Kidney (tissue), 13 donors: ENCODE measurements at regions not wholly inside any gene's neighbourhood (a gene's known extent, or its start where the extent isn't known, plus 50 kb on each side); places are given as distances from the start of the nearest gene placed in this dataset.

Source experiments
- DNase-seq, 5 donors: peaks; one replicate each; pipeline ENCODE4 v3.0.0-alpha.2; 2013 to 2020
- FAIRE-seq: peaks from 2 replicates; lab custom pipeline; 2012; peaks lifted over from hg19 to GRCh38; lab: Jason Lieb, UNC
- H3K27ac ChIP-seq, 2 donors: one replicate each; pipeline ENCODE4 v1.7.0; 2013; ENCODE audit warnings: low read depth in 2 of 2, low read length in 2 of 2, inconsistent platforms in 1 of 2
- H3K27me3 ChIP-seq: one replicate; pipeline ENCODE4 v1.7.1; 2013; ENCODE audit warnings: low read length, inconsistent platforms; ENCODE audit not compliant: control insufficient read depth, insufficient read depth
- H3K36me3 ChIP-seq, 3 donors: one replicate each; pipeline versions ENCODE4 v1.7.0 to v1.7.1; 2013; ENCODE audit warnings: low read length in 3 of 3, control low read depth in 1 of 3, inconsistent platforms in 1 of 3; ENCODE audit not compliant: insufficient read depth in 3 of 3, control insufficient read depth in 2 of 3
- H3K4me1 ChIP-seq, 3 donors: one replicate each; pipeline versions ENCODE4 v1.7.0 to v1.7.1; 2013; ENCODE audit warnings: low read length in 3 of 3, inconsistent platforms in 1 of 3, low read depth in 1 of 3; ENCODE audit not compliant: control insufficient read depth in 2 of 3, insufficient read depth in 2 of 3
- H3K4me3 ChIP-seq, 3 donors: one replicate each; pipeline versions ENCODE4 v1.7.0 to v1.8.1; 2013; ENCODE audit warnings: low read length in 3 of 3, control low read depth in 1 of 3, inconsistent platforms in 1 of 3
- H3K9ac ChIP-seq, 3 donors: one replicate each; pipeline versions ENCODE4 v1.7.0 to v1.7.1; 2013; ENCODE audit warnings: low read length in 3 of 3, control low read depth in 1 of 3, inconsistent platforms in 1 of 3
- H3K9me3 ChIP-seq, 3 donors: one replicate each; pipeline versions ENCODE4 v1.7.0 to v1.7.1; 2013; ENCODE audit warnings: low read length in 3 of 3, control low read depth in 1 of 3, inconsistent platforms in 1 of 3; ENCODE audit not compliant: control insufficient read depth in 2 of 3, insufficient read depth in 1 of 3
- intact Hi-C: fragments of 100-400 bp; cut with DNase I; formaldehyde crosslinking; loops from one replicate; pipeline ENCODE4 v1.11.1; 2022
- TF ChIP-seq, protein P1 (sequence below): IDR thresholded peaks from 3 replicates; pipeline ENCODE4 v1.5.1; 2012; ENCODE audit warnings: mild to moderate bottlenecking, moderate library complexity, borderline replicate concordance; ENCODE audit not compliant: insufficient read depth; ENCODE audit errors: extremely low read depth
- donor health status: control.
- donor health status: control.
- donor health status: control.
- donor health status: control.
- donor health status: control.
- donor health status: DM: yes; HTN: yes; CAD: no.
- donor health status: Normal renal cell carcinoma (clear cell type).

DNA sequence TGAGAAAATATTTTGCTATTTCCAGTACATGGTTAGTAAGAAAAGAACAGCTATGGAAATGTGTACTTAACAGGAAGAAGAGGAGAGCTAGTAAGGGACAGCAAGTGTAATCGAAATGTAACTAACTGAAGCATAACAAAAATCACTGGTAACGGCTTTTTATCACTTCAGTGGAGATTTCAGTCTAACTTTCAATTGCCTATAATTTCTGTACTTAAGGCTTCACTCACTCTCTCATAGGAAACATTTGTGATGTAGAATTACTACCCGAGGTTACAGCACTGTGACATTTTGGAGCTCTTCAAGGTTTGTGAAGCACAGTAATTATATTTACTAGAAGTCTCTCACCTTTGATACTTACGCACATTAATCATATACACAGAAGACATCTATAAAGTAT is 1119.1 kb downstream of the AMY1C start:
- Histone ChIP-seq H3K4me3 (no peak overlapping the region), H3K36me3 (no peaks in the 10 kb centered on the region), H3K9me3 (no peaks in the 10 kb centered on the region), H3K9ac (no peak overlapping the region), H3K27ac (no peak overlapping the region), H3K4me1 (no peaks in the 10 kb centered on the region), H3K27me3 (no peaks in the 10 kb centered on the region)
- FAIRE-seq: no peak
- TF ChIP-seq, protein P1, sequence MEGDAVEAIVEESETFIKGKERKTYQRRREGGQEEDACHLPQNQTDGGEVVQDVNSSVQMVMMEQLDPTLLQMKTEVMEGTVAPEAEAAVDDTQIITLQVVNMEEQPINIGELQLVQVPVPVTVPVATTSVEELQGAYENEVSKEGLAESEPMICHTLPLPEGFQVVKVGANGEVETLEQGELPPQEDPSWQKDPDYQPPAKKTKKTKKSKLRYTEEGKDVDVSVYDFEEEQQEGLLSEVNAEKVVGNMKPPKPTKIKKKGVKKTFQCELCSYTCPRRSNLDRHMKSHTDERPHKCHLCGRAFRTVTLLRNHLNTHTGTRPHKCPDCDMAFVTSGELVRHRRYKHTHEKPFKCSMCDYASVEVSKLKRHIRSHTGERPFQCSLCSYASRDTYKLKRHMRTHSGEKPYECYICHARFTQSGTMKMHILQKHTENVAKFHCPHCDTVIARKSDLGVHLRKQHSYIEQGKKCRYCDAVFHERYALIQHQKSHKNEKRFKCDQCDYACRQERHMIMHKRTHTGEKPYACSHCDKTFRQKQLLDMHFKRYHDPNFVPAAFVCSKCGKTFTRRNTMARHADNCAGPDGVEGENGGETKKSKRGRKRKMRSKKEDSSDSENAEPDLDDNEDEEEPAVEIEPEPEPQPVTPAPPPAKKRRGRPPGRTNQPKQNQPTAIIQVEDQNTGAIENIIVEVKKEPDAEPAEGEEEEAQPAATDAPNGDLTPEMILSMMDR: no peak
- peak in 2 of 5 donors; percentile 16 to 19 for DNase-seq
- intact Hi-C loops: no loop called here

DNA sequence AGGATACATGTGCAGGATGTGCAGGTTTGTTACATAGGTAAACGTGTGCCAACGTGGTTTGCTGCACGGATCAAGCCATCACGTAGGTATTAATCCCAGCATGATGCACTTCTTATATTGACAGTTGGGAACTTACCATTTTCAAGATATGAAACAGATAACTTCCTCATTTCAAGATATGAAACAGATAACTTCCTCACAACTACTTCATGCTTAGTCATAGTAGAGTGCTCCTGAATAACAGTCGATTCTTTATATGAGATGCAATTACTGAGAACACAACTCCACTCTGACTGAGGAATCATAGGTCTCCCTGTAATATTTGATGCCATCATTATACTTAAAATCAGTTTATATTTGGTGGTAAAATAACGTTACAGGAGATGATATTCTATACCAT is 1124.3 kb downstream of the AMY1C start:
- TF ChIP-seq, protein P1: no peak
- Histone ChIP-seq H3K27ac (no peak overlapping the region), H3K36me3 (no peaks in the 10 kb centered on the region), H3K27me3 (no peaks in the 10 kb centered on the region), H3K9ac (no peak overlapping the region), H3K9me3 (no peaks in the 10 kb centered on the region), H3K4me3 (no peak overlapping the region), H3K4me1 (no peaks in the 10 kb centered on the region)
- DNase-seq (no peak), FAIRE-seq (no peak)
- intact Hi-C loops: no loop called here

DNA sequence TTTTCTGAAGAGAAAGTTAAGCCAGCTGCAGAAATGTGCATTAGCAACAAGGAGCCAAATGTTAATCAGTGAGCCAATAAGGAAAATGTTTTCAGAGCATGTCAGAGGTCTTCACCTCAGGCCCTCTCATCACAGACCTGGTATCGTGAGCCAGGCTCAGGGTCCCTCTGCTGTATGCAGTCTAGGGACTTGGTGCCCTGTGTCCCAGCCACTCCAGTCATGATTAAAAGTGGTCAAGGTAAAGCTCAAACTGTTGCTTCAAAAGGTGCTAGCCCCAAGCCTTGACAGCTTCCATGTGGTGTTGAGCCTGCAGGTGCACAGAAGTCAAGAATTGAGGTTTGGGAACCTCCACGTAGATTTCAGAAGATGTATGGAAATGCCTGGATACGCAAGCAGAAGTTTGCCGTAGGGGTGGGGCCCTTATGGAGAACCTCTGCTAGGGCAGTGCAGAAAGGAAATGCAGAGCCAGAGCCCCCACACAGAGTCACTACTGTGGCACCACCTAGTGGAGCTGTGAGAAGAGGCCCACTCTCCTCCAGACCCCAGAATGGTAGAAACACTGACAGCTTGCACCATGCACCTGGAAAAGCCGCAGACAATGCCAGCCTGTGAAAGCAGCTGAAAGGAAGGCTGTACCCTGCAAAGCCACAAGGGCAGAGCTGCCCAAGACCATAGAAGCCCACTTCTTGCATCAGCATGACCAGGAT is 1128.7 kb downstream of the AMY1C start:
- Histone ChIP-seq H3K4me3 (no peak overlapping the region), H3K4me1 (no peaks in the 10 kb centered on the region), H3K27ac (no peak overlapping the region), H3K9ac (no peak overlapping the region), H3K27me3 (no peaks in the 10 kb centered on the region), H3K9me3 (no peaks in the 10 kb centered on the region), H3K36me3 (no peaks in the 10 kb centered on the region)
- no peak for FAIRE-seq
- DNase-seq: no peak
- intact Hi-C loops: no loop called here
- TF ChIP-seq, protein P1: no peak

DNA sequence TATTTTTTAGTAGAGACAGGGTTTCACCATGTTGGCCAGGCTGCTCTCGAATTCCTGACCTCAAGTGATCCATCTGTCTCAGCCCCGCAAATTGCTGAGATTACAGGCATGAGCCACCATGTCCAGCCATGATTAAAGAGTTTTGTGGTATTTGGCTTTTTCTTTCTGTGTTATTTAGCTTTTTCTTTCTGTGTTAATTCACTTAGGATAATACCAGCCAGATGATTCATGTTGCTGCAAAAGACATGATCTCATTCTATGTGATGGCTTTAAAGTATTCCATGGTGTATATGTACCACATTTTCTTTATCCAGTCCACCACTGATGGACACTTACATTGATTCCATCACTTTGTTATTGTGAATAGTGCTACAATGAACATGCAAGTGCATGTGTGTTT is 1135.2 kb downstream of the AMY1C start:
- H3K9me3 ChIP-seq: no peaks in the 10 kb centered on the region
- no peak for FAIRE-seq

More for the DNA sequence above, 1135.2 kb downstream of the AMY1C start:
- no peak for DNase-seq
- H3K4me1 ChIP-seq: no peaks in the 10 kb centered on the region
- intact Hi-C loops: no loop called here
- TF ChIP-seq, protein P1: no peak
- no peak overlapping the region for H3K4me3 ChIP-seq
- H3K36me3 ChIP-seq: no peaks in the 10 kb centered on the region
- H3K9ac ChIP-seq: no peak overlapping the region
- no peak overlapping the region for H3K27ac ChIP-seq
- no peaks in the 10 kb centered on the region for H3K27me3 ChIP-seq
